KMS-11 (cell line): ENCODE measurements at regions not wholly inside any gene's neighbourhood (a gene's known extent, or its start where the extent isn't known, plus 50 kb on each side); places are given as distances from the start of the nearest gene placed in this dataset.

Experiments
- H2AFZ ChIP-seq: fragments of 200-600 bp; sonication (generic); 2 replicates; pipeline ENCODE4 v1.6.1; 2016; ENCODE audit warnings: antibody characterized with exemption, mixed run types, low read depth
- H3K27ac ChIP-seq: fragments of 200-600 bp; sonication (generic); 2 replicates; pipeline ENCODE4 v1.6.1; 2016; ENCODE audit warnings: mild to moderate bottlenecking, mixed run types
- H3K27me3 ChIP-seq: fragments of 200-600 bp; sonication (generic); 2 replicates; pipeline ENCODE4 v1.6.1; 2017; ENCODE audit warnings: mild to moderate bottlenecking, low read depth, mixed run types, moderate library complexity; ENCODE audit not compliant: insufficient read depth
- H3K36me3 ChIP-seq: fragments of 200-600 bp; sonication (generic); 2 replicates; pipeline ENCODE4 v1.6.1; 2017; ENCODE audit warnings: mild to moderate bottlenecking, mixed run types; ENCODE audit not compliant: insufficient read depth
- H3K4me1 ChIP-seq: fragments of 200-600 bp; sonication (generic); 2 replicates; pipeline ENCODE4 v1.6.1; 2016; ENCODE audit warnings: mild to moderate bottlenecking, low read depth, mixed run types; ENCODE audit not compliant: poor library complexity, severe bottlenecking
- H3K4me2 ChIP-seq: fragments of 200-600 bp; sonication (generic); 2 replicates; pipeline ENCODE4 v1.7.0; 2016; ENCODE audit warnings: mild to moderate bottlenecking, mixed run types
- H3K4me3 ChIP-seq: fragments of 200-600 bp; sonication (generic); IDR thresholded peaks from 2 replicates; pipeline ENCODE4 v1.6.1; 2017; ENCODE audit warnings: low read depth, low read length, mixed read lengths; ENCODE audit not compliant: insufficient read depth
- H3K79me2 ChIP-seq: fragments of 200-600 bp; sonication (generic); 2 replicates; pipeline ENCODE4 v1.6.1; 2016; ENCODE audit warnings: low read depth, mixed run types; ENCODE audit not compliant: insufficient read depth
- H3K9ac ChIP-seq: fragments of 200-600 bp; sonication (generic); 2 replicates; pipeline ENCODE4 v1.6.1; 2016; ENCODE audit warnings: mild to moderate bottlenecking, mixed run types
- H4K20me1 ChIP-seq: fragments of 200-600 bp; sonication (generic); 2 replicates; pipeline ENCODE4 v1.6.1; 2016; ENCODE audit warnings: mild to moderate bottlenecking, mixed run types; ENCODE audit not compliant: insufficient read depth
- CTCF ChIP-seq: fragments of 200-600 bp; sonication (generic); conservative IDR thresholded peaks from 2 replicates; pipeline ENCODE4 v1.6.1; 2017; ENCODE audit warnings: low read depth, mild to moderate bottlenecking, antibody characterized with exemption, low read length, moderate library complexity, mixed read lengths

DNA sequence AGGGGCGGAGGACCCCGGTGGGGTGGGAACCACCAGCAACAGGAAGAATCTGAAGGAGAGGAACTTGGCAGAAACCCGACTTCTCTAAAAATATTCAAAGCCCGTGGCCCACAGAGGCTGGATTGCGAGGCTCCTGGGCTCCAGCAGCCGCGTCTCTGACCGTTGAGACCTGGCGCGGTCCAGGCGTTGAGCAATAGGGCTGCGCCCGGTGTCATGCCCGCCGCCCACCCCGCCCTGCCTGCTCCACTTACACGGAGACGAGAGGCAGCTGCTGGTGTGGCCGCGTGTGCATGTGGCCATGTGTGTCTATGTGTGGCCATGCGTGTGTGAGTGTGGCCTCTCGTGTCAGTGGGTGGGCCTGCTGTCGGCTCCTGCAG lies 83.6 kb downstream of the IRF8 start:
- Histone ChIP-seq H3K4me2 (no peak overlapping the region), H3K79me2 (no peaks in the 10 kb centered on the region), H3K9ac (no peak overlapping the region), H2AFZ (no peak overlapping the region), H3K36me3 (no peaks in the 10 kb centered on the region), H3K27me3 (peaks cover 34% of the 10 kb centered on the region), H3K4me3 (no peak overlapping the region), H3K27ac (no peak overlapping the region), H3K4me1 (no peaks in the 10 kb centered on the region), H4K20me1 (no peaks in the 10 kb centered on the region)
- TF ChIP-seq CTCF: no peak

GRCh38 chr16:85983064-85983463 lies 84.1 kb downstream of the IRF8 start:
- H3K27ac ChIP-seq: no peak overlapping the region
- peaks cover 30% of the 10 kb centered on the region for H3K27me3 ChIP-seq
- H3K4me2 ChIP-seq: no peak overlapping the region
- H3K9ac ChIP-seq: no peak overlapping the region
- no peak overlapping the region for H2AFZ ChIP-seq
- H3K4me1 ChIP-seq: no peaks in the 10 kb centered on the region
- no peak overlapping the region for H3K4me3 ChIP-seq
- H4K20me1 ChIP-seq: no peaks in the 10 kb centered on the region
- TF ChIP-seq CTCF: no peak
- H3K79me2 ChIP-seq: no peaks in the 10 kb centered on the region
- H3K36me3 ChIP-seq: no peaks in the 10 kb centered on the region

GRCh38 chr16:85983606-85984230 lies 84.8 kb downstream of the IRF8 start:
- Histone ChIP-seq H3K9ac (no peak overlapping the region), H3K4me3 (no peak overlapping the region), H3K4me2 (no peak overlapping the region), H3K27ac (no peak overlapping the region), H4K20me1 (no peaks in the 10 kb centered on the region), H3K27me3 (peaks cover 34% of the 10 kb centered on the region), H3K36me3 (no peaks in the 10 kb centered on the region), H2AFZ (no peak overlapping the region), H3K79me2 (no peaks in the 10 kb centered on the region), H3K4me1 (no peaks in the 10 kb centered on the region)
- TF ChIP-seq CTCF: no peak

- TF ChIP-seq CTCF: no peak
- Histone ChIP-seq H4K20me1 (no peaks in the 10 kb centered on the region), H3K27me3 (peaks cover 34% of the 10 kb centered on the region), H3K4me2 (no peak overlapping the region), H3K9ac (no peak overlapping the region), H3K36me3 (no peaks in the 10 kb centered on the region), H3K27ac (no peak overlapping the region), H2AFZ (no peak overlapping the region), H3K79me2 (no peaks in the 10 kb centered on the region), H3K4me1 (no peaks in the 10 kb centered on the region), H3K4me3 (no peak overlapping the region)
These were observed 85.4 kb downstream of the IRF8 start for GRCh38 chr16:85984231-85984880.
